Karpas-422 (cell line): ENCODE measurements at regions not wholly inside any gene's neighbourhood (a gene's known extent, or its start where the extent isn't known, plus 50 kb on each side); places are given as distances from the start of the nearest gene placed in this dataset.
"Not testable (repeated sequence)": the region's sequence is repeated elsewhere in the genome, so short reads cannot be mapped to it uniquely, and the experiment has no call there.

Experiments
- DNase-seq: peaks from one replicate; pipeline ENCODE4 v3.0.0-alpha.2; 2015
- H2AFZ ChIP-seq: fragments of 200-600 bp; sonication (generic); 2 replicates; pipeline ENCODE4 v1.6.1; 2014; ENCODE audit warnings: antibody characterized with exemption, low read length, mixed read lengths
- H3K27ac ChIP-seq: fragments of 200-600 bp; sonication (generic); 2 replicates; pipeline ENCODE4 v1.5.1; 2014; ENCODE audit warnings: mild to moderate bottlenecking, low read length, moderate library complexity
- H3K27me3 ChIP-seq: fragments of 200-600 bp; sonication (generic); 2 replicates; pipeline ENCODE4 v1.6.1; 2014; ENCODE audit warnings: low read length, mixed read lengths
- H3K36me3 ChIP-seq: fragments of 200-600 bp; sonication (generic); 2 replicates; pipeline ENCODE4 v1.6.1; 2014; ENCODE audit warnings: low read length, mixed read lengths; ENCODE audit not compliant: insufficient read depth
- H3K4me1 ChIP-seq: fragments of 200-600 bp; sonication (generic); 2 replicates; pipeline ENCODE4 v1.6.1; 2014; ENCODE audit warnings: mild to moderate bottlenecking, low read length, mixed read lengths
- H3K4me2 ChIP-seq: fragments of 200-600 bp; sonication (generic); 2 replicates; pipeline ENCODE4 v1.6.1; 2014; ENCODE audit warnings: low read length, low read depth, mild to moderate bottlenecking; ENCODE audit not compliant: poor library complexity, severe bottlenecking
- H3K4me3 ChIP-seq: fragments of 200-600 bp; sonication (generic); 2 replicates; pipeline ENCODE4 v1.5.1; 2014; ENCODE audit warnings: mild to moderate bottlenecking, antibody characterized with exemption, low read length, mixed read lengths
- H3K79me2 ChIP-seq: fragments of 200-600 bp; sonication (generic); 2 replicates; pipeline ENCODE4 v1.6.1; 2014; ENCODE audit warnings: mild to moderate bottlenecking, low read length, mixed read lengths
- H3K9ac ChIP-seq: fragments of 200-600 bp; sonication (generic); 2 replicates; pipeline ENCODE4 v1.6.0; 2014; ENCODE audit warnings: low read length
- H3K9me2 ChIP-seq: fragments of 200-600 bp; sonication (generic), shearing (Covaris generic); replicated peaks from 2 replicates; pipeline ENCODE4 v1.6.0; 2014; ENCODE audit warnings: mild to moderate bottlenecking, low read length, moderate library complexity; ENCODE audit not compliant: insufficient read depth
- H3K9me3 ChIP-seq: fragments of 300-700, 200-600 bp; sonication (generic); 2 replicates; pipeline ENCODE4 v1.6.1; 2014; ENCODE audit warnings: low read length, mixed read lengths
- H4K20me1 ChIP-seq: fragments of 200-600 bp; sonication (generic); 2 replicates; pipeline ENCODE4 v1.6.1; 2014; ENCODE audit warnings: mild to moderate bottlenecking, antibody characterized with exemption, low read length, low read depth; ENCODE audit not compliant: insufficient read depth

GRCh38 chr20:29430531-29430930 lies 1826.9 kb upstream of the DEFB115 start:
- Histone ChIP-seq H3K4me3 (no peak overlapping the region), H3K4me1 (no peaks in the 10 kb centered on the region), H3K36me3 (no peaks in the 10 kb centered on the region), H3K27ac (no peak overlapping the region), H2AFZ (no peak overlapping the region), H4K20me1 (no peaks in the 10 kb centered on the region), H3K9me3 (no peaks in the 10 kb centered on the region), H3K4me2 (no peak overlapping the region), H3K79me2 (no peaks in the 10 kb centered on the region), H3K9ac (no peak overlapping the region), H3K9me2 (no peaks in the 10 kb centered on the region), H3K27me3 (no peaks in the 10 kb centered on the region)
- DNase-seq = no peak

GRCh38 chr20:29440721-29441120 lies 1816.7 kb upstream of the DEFB115 start:
- H2AFZ ChIP-seq, H3K4me1 ChIP-seq, H3K79me2 ChIP-seq, H3K27me3 ChIP-seq, H3K9me2 ChIP-seq, H3K9ac ChIP-seq, H3K36me3 ChIP-seq, H3K9me3 ChIP-seq, H4K20me1 ChIP-seq, H3K27ac ChIP-seq, DNase-seq, H3K4me3 ChIP-seq, H3K4me2 ChIP-seq: not testable (repeated sequence)

- not testable (repeated sequence) for H3K27me3 ChIP-seq, H2AFZ ChIP-seq, H3K27ac ChIP-seq, H3K9ac ChIP-seq, H3K36me3 ChIP-seq, H4K20me1 ChIP-seq, H3K4me1 ChIP-seq, H3K4me3 ChIP-seq, H3K9me2 ChIP-seq, H3K79me2 ChIP-seq, H3K4me2 ChIP-seq, H3K9me3 ChIP-seq
- DNase-seq = peak; percentile 77
These were observed 1814.2 kb upstream of the DEFB115 start for GRCh38 chr20:29443206-29443781.

- Histone ChIP-seq H4K20me1 (no peaks in the 10 kb centered on the region), H2AFZ (no peak overlapping the region), H3K27ac (no peak overlapping the region), H3K9me3 (no peaks in the 10 kb centered on the region), H3K79me2 (no peaks in the 10 kb centered on the region), H3K9me2 (no peaks in the 10 kb centered on the region), H3K4me2 (no peak overlapping the region), H3K27me3 (no peaks in the 10 kb centered on the region), H3K4me1 (no peaks in the 10 kb centered on the region), H3K36me3 (no peaks in the 10 kb centered on the region), H3K4me3 (no peak overlapping the region), H3K9ac (no peak overlapping the region)
- peak; percentile 46 for DNase-seq
These were observed 1813.6 kb upstream of the DEFB115 start for GRCh38 chr20:29443819-29444218.

GRCh38 chr20:29445050-29445907 lies 1812.2 kb upstream of the DEFB115 start:
- not testable (repeated sequence) for H3K9me3 ChIP-seq, H3K4me3 ChIP-seq, H2AFZ ChIP-seq, H3K27me3 ChIP-seq, H3K9ac ChIP-seq, H3K79me2 ChIP-seq, H3K36me3 ChIP-seq, H3K9me2 ChIP-seq, H3K4me1 ChIP-seq, H3K4me2 ChIP-seq, H3K27ac ChIP-seq, H4K20me1 ChIP-seq
- peak; percentile 42 for DNase-seq

GRCh38 chr20:29447517-29448484 lies 1809.7 kb upstream of the DEFB115 start:
- not testable (repeated sequence) for H3K9me2 ChIP-seq, H3K9me3 ChIP-seq, H3K27me3 ChIP-seq, H4K20me1 ChIP-seq, H3K4me3 ChIP-seq, DNase-seq, H3K4me2 ChIP-seq, H3K36me3 ChIP-seq, H2AFZ ChIP-seq, H3K9ac ChIP-seq, H3K79me2 ChIP-seq, H3K27ac ChIP-seq, H3K4me1 ChIP-seq

GRCh38 chr20:29448806-29449470 lies 1808.5 kb upstream of the DEFB115 start:
- no peak overlapping the region for H3K4me2 ChIP-seq
- DNase-seq = no peak
- peaks cover 4% of the 10 kb centered on the region for H3K9me3 ChIP-seq
- no peak overlapping the region for H3K9ac ChIP-seq
- H3K27ac ChIP-seq = no peak overlapping the region
- no peaks in the 10 kb centered on the region for H3K36me3 ChIP-seq
- H2AFZ ChIP-seq = no peak overlapping the region
- H3K9me2 ChIP-seq = no peaks in the 10 kb centered on the region
- H3K4me1 ChIP-seq = no peaks in the 10 kb centered on the region
- no peak overlapping the region for H3K4me3 ChIP-seq
- no peaks in the 10 kb centered on the region for H3K79me2 ChIP-seq
- no peaks in the 10 kb centered on the region for H3K27me3 ChIP-seq
- no peaks in the 10 kb centered on the region for H4K20me1 ChIP-seq

GRCh38 chr20:29452186-29452585 lies 1805.3 kb upstream of the DEFB115 start:
- DNase-seq = no peak
- Histone ChIP-seq H3K4me1 (no peaks in the 10 kb centered on the region), H2AFZ (no peak overlapping the region), H3K27ac (no peak overlapping the region), H3K4me3 (no peak overlapping the region), H3K9me3 (peaks cover 4% of the 10 kb centered on the region), H3K4me2 (no peak overlapping the region), H3K27me3 (no peaks in the 10 kb centered on the region), H3K79me2 (no peaks in the 10 kb centered on the region), H3K9me2 (no peaks in the 10 kb centered on the region), H3K9ac (no peak overlapping the region), H3K36me3 (no peaks in the 10 kb centered on the region), H4K20me1 (no peaks in the 10 kb centered on the region)
